DMS 273 treated with DMSO at 0.1 percent for 48 hours (cell line): ENCODE measurements at regions not wholly inside any gene's neighbourhood (a gene's known extent, or its start where the extent isn't known, plus 50 kb on each side); places are given as distances from the start of the nearest gene placed in this dataset.
"Not testable (repeated sequence)": the region's sequence is repeated elsewhere in the genome, so short reads cannot be mapped to it uniquely, and the experiment has no call there.

Source experiments
- DNase-seq: peaks from one replicate; lab custom pipeline; 2025; lab: John Stamatoyannopoulos, UW

DNA sequence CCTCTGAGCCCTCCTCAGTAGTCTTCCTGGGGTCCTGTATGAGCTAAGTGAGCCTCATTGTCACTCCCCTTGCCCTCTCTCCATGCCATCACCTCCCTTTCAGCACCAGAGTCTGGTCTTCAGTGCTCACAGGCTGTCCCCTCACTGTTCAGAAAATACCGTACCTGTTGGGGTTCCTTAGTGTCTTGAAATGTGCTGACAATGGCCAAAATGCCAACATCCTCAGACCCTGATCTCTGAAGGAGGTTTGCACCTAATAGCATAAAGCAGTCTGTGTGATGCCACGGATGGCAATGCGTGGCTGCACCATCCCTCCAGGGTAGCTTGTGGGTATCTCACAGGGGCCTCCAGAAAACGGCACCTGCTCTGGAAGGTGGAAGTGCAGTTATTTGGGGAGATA, 301.0 kb upstream of the TLE3 start:
- no peak for DNase-seq

DNA sequence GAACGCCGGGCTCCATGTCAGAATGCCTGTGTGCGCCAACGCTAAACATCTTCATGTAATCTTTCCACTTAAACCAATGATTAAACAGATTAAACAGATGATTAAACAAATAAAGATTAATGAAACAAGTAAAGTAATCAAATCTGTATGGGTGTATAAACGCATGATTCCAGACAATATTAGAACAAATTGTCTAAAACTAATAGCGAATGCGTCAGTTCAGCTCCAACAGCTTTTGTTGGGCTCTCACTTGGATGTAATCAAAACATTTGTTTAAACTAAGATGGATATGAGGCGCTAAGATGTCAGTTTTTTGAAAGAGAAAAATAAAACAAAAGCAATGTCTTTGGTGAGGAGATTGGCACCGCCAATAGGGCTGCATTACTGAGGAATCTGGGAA, 299.1 kb upstream of the TLE3 start:
- DNase-seq = no peak

DNA sequence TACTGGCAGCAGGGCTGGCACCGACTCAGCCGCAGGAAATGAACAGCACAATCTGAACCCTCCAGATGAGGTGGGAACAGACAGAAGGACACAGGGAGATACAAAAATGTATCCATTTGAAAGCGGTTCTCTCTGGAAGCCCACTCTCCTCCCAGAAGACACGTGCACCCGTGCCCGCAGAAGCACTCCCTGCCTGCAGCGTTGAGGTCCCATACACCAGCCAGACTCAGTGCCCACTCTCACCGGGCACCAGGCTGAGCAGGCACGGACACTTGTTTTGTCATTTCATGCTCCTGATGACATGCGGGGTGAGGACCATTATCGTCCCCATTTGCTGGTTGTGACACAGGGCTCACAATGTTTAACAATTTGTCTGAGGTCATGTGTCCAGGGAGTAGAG, 297.4 kb upstream of the TLE3 start:
- DNase-seq = no peak

DNA sequence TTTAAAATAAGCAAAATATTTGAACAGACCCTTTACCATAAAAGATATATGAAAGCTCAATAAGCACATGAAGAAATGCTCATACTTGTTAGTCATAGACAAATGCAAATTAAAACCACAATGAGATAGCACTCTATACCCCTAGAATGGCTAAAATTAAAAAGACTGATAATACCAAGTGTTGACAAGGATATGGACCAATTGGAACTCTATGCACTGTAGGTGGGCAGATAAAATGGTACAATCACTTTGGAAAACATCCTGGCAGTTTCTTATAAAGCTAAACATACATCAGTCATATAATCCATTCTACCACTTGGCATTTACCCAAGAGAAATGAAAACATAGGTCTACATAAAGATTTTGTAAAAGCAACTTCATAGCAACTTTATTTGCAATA, 293.0 kb upstream of the TLE3 start:
- DNase-seq = no peak

DNA sequence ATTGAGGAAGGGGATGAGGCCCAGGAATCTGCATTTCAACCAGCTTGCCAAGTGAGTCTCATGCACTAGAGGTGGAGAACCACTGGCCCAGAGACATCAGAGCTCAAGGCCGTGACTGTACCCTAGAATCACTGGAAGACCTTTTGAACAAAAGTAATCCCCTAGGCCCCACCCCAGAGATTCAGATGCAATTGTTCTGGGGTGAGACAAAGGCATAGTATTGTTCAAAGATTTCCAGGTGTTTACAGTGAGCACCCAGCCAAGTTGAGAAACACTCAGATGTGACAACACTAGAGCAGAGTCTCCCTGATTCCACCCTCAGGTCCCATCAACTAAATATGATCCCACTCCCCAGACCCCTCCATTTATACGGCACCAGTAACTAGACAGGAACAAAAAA, 290.3 kb upstream of the TLE3 start:
- no peak for DNase-seq

DNA sequence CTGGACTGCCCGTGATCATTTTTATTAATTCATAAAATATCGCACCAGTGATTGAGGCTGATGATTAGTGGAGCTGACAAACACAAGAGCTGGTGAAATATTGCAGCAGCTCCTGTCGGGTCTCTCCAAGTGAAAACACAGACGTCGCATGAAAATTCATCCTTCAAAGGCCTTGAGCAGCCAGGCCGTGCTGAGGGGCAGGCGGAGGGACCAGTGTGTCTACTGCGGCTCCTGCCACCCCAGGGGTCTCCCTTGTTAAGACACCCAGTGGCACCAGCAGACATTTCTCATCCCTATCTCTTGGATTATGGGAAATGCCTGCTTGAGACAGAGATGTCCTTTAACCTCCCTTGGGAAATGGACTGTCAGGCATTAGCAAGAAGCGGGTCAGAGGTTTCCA, 289.4 kb upstream of the TLE3 start:
- no peak for DNase-seq

DNA sequence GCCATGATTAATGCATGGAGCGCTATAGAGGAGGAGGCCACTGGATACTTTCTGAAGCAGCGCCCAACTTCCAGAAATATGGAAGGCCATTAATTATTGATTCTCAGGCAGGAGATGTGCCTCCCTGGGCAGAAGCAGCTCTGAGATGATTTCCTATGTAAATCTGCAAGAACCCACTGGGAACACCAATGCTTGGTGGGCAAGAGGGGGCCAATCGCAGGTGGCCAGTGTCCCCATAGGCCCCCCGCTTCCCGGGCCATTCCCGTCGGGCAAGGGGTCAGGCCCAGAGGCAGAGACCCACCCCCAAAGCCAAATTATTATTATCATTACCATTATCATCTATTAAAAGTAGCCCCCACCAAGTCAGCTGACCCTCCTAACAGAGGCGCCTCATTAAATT, 288.0 kb upstream of the TLE3 start:
- DNase-seq = no peak

DNA sequence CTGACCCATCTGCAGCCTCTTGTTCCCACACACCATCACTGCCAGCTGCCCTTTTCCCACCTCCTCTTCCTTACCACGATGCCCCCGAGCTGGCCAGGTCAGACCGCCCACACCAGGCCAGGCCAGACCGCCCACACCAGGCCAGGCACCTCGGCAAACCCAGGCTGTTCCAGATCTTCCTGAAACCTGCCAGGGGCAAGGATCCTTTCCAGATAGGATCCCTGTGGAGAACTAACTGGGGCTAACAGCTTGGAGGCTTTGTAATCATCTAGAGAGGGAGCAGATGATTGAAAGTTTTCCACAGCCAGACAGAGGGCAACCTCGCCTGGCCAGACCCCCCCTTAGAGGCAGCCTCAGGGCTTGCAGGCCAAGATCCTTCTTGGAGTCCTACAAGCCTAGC, 287.3 kb upstream of the TLE3 start:
- DNase-seq = no peak

DNA sequence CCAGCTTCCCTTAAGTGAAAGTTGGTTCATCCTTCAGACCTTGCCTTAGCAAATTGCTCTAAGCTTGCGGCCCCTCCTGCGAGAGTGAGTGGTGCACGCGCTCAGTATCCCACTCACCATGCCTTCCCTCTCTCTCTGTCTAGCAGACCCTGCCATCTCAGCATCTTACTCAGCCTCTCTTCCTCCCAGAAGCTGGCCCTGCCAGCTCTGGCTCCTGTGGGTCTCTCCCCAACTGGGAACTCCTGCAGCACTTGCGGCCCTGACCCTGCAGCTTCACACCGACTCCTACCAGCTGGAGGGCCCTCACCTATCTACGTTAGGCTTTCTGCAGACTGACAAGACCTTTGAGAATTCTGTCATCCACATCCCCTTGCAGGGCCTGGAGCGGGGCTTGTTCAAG, 286.1 kb upstream of the TLE3 start:
- no peak for DNase-seq

DNA sequence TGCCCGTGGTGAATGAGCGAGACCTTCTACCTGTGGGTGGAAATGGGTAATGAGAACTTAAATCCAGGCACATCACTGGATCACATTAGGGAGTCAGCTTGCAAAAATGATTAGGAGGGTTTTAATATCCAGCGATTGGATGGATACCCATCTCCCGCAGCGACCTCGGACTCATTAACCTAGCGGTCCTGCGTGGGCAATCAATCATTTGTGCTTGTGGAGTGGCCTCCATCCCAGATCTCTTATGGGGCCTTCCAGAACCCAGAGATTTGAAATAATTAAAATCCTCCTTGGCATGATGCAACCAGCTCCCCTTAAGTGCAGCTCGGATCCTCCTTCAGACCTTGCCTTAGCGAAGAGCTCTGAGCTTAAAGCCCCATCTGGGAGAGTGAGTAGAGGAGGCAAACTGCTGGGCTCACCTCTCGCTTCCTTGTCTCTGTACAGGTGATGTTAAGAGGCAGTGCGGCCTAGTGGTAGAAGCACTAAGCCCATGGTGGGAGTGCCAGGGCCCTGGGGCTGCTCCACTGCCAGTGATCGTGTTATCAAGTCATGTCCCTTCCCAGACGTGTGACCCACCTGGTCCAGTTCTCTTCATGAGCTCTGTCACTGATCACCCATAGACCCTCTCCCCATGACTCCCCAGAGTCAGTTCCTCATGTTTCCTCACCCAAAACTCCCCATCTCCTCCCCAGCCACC, 285.2 kb upstream of the TLE3 start:
- no peak for DNase-seq

DNA sequence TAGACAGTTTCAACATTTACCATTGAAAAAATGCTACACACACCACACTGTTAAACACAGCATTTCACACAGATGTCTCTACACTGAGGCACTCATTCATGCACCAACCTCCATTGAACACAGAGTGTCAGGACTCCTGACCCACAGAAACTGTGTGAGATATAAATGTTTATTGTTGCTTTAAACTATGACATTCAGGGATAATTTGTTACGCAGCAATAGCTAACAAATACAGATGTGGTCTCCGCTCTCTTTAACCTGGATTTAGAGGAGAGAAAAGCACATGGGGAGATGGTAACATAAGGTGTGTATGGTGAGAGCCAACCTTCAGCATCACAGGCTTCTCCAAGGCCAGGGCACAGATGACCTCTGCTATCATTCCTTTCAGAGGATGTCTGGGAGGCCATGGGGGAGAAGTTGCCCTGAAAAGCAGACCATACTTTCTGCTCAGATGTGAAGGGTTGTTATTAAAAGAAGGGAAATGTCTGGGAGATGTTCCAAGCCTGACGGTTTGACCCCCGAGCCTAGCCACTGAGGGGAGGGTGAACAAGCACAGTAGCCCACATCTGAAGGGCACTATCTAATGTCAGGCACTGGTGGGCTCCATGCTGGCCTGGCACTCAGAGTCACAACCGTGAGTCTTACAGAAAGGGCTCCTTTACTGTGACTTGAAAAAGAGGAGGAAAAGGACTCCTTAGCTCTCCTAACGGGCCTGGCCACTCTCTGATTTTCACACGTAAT, 284.5 kb upstream of the TLE3 start:
- DNase-seq = no peak

DNA sequence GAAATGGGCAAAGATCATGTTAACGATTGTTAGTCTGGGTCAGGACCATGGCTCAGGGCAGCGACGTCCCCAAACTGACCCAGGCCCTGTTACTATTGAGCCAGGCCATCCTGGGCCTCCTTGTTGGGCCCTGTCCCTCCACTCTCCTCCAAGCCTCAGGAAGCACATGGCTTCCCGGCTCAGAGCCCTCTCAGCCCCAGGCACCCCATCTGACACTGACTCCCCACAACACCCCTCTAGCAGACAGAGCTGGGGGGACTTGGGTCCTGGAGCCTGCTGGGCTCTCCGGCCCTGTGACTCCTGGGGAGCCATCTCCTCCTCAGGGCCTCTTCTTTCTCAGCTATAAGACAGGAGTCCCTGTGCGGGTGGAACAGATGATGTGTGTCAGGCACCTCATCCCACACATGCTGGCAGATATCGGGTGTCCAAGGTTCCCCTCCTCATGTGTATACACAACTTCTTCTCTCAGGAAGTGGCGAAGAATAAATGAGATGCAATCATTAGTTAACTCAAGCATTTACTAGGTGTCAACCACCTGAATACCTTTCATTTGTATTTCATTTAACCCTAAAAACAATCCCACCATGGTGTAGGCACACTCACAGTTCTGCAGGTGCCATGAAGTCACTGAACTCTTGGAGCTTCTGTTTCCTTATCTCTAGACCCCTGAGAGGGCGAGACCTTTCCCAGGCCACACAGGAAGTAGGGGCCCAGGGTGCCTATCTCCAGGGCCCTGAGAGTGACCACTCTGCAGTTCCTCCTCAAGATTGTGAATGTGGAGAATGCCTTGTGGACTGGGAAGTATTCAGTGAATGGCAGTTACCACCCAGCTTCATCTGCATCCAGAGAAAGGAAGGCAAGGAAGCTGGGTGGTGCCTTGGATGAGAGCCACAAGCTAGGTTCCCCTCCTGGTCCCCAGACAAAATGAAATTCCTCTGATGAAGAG, 282.5 kb upstream of the TLE3 start:
- DNase-seq = no peak

DNA sequence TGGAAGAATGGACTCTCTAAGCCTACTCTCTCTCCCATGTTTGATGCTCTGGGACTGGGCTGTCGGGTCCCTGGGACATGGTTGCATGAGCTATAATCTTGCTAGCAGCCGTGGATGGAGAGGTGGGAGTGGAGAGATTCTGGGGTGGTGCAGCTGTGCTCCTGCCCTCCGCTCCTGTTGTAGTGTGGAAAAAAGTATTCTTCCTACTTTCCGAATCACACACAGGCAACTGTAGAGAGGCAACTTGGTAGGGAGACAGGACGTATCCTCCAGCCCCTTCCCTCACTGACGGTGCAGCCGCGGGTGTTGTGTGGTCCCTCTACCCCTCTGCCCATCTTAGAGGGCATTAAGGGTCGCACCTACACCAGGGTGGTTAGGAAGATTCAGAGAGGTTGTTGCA, 281.4 kb upstream of the TLE3 start:
- DNase-seq = no peak

DNA sequence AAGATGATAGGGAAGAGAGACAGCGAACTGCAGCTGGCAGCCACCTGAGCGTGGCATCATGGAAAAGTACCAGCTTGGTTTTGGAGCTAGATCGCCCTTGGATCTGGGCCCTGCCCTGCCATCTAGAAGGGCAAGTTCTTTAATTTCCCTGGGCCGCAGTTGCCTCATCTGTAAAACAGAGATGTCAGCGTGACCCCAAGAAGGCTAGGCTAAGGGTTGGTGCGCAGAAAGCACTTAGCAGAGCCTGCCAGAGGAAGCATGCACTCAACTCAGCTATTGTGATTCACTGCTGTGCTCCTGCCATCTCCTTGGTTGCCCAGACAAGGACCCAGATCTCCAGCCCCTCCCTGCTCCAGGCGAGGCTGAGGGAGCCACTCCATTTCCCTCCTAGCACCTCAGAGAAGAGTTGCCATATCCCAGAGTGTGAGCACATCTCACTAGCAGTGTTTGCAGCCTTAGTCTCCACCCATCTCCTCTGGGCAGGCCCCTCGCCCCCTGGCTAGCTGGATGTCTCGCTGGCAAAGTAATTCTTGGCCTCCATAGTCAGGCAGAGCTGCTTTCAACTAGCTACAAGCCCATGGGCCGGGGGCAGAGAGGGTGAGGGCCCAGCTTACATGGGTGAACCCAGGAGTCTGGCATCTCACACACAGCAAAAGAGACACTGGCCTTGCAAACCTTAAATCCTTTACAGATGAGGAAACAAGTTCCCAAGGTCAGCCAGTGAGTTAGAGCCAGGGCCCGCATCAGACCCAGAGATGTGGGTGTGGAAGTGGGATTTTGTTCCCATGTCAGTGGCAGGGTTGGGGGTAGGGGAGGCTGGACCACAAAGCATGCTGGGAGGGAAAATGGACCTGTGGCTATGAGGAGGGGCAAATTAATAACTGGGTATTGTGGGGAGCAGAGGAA, 280.7 kb upstream of the TLE3 start:
- no peak for DNase-seq

DNA sequence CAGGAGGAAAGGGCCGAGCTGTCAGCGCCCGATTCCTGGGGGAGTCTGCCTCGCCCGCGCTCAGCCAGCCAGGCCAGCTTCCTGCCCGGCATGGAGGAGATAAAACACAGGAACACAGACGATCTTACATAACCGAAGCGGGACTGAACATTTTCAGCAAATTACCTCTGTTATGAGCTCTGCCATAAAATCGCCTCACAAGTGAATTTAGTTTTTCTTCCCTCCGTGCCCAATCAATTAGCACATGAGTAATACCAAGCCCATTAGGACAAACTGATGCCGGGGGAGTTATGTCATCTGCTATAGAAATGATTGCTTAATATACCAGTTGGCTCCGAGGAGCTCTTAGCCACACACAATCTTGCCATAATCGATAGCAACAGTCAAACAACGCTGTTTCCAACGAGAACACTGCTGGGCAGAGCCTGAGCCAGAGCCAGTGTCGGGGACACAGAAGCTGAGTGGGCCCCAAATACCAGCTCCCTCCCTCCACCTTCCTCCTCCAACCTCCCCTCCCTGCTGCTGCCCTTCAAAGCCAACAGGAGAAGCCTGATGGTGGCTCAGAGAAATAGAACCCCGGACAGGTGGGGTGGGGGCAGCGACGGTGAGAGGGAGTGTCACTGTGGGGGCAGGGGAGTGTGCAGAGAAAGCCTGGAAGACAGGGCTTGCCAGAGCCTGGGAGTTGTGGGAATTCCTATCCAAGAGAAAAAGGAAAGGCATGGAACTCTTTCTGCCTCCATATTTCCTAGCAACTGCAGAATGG, 279.4 kb upstream of the TLE3 start:
- no peak for DNase-seq

DNA sequence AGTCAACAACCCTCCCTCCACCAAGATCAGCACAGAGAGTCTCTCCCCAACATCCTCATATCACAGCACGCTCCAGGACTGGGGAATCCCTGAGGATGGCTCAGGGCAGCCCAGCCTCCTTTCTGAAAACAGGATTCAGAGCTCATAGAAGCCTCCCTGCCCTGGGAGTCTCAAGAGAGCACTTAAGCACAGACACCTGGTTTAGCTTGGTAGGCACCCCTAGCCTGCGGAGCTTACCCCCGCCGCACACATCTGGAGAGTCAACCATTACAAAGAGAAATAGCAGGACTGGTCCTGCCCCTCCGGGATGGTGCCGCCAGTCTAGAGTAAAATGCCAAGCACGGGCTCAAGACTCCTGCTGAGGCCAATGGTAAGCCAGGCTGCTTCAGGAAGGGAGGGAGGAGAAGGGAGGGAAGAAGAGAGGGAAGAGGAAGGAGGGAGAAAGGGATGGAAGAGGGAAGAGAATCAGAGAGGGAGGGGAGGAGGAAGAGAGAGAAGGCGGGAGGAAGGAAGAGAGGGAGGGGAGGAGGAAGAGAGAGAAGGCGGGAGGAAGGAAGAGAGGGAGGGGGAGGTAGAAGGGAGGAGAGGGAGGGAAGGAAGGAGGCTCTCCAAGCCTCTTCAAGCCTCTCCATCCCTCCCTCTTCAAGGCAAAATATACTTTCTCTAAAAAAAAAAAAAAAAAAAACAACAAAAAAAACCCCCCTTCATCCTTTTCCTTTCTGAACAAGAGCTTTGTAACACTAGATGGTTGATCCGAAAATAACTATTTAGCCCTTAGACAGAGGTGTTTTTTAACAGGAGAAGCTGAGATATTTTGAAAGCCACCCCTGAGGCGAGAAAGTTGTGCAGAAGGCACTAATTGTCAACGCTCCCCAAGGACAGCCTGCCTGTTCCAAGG, 278.6 kb upstream of the TLE3 start:
- no peak for DNase-seq

DNA sequence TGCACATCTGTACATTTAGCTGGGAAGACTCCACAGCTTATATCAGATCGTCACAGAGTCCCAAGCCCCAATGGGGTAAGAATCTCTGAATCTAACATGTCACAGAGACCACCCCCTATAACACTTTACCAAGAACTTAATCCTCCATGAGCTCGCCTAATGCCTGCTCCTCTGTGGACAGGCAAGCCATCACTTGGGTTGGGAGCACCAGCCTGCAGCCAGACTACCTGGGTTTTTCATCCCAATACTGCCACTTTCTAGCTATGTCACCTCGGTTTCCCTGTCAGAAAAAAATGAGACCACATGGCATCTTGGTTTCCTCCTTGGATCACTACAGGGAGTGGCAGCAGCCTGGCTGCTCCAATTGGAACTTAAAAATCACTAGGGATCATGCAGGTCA, 277.9 kb upstream of the TLE3 start:
- DNase-seq = no peak

DNA sequence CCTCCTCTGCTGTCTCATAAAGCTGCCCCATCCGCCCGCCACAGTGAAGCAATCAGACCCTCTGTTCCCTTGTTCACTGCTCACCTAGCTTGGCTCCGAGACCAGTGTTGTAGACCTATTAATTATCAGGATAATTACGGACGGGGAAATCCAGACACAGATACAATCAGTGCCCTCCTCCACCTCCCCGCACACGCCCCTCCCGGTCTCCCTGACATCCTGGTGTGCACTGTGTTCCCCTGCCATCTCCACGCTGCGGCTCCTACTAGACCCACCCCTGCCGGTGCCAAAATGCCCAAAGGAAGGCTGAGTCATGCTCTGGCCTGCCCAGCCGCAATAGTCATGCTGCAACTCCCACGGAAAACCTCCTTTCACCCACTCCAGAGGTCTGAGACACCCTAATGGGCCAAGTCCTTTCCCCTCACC, 277.3 kb upstream of the TLE3 start:
- DNase-seq = no peak

DNA sequence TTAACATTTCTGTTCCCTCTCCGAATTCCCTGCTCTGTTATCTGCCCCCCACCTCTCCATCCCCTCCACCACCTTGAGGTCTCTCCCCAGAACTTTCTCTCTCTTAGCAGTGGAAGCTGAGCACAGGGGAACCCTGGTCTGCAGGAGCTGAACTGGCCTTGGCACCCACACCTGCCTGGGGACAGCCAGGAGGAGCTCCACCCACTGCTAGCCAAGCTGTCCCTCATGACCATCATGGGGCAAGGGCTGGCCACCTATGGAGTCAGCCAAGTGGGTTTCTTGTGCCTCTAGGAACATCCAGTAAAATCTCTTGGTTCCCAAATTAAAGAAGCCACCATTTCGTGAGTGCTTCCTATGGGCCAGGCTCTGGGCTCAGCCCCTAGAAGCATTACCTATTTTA, 276.4 kb upstream of the TLE3 start:
- no peak for DNase-seq

DNA sequence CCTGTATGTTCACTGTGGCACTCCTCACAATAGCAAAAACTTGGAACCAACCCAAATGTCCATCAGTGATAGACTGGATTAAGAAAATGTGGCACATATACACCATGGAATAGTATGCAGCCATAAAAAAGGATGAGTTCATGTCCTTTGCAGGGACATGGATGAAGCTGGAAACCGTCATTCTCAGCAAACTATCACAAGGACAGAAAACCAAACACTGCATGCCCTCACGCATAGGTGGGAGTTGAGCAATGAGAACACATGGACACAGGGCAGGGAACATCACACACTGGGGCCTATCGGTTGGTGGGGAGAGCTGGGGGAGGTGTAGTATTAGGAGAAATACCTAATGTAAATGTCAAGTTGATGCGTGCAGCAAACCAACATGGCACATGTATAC, 275.7 kb upstream of the TLE3 start:
- DNase-seq = not testable (repeated sequence)
